Stimulated activated naive CD8-positive, alpha-beta T cell treated with anti-CD3 and anti-CD28 coated beads, Interleukin-15, Interleukin-2, amounts not matched to agents 100 ng/mL and 50 ng/mL, for 24 hours (primary cell): ENCODE measurements at regions not wholly inside any gene's neighbourhood (a gene's known extent, or its start where the extent isn't known, plus 50 kb on each side); places are given as distances from the start of the nearest gene placed in this dataset.

ENCODE experiments used
- H3K27ac Mint-ChIP-seq: one replicate; pipeline ENCODE4 v1.8.0; 2021; ENCODE audit warnings: mild to moderate bottlenecking, mixed read lengths
- H3K27me3 Mint-ChIP-seq: one replicate; pipeline ENCODE4 v1.8.0; 2021; ENCODE audit warnings: mixed read lengths
- H3K36me3 Mint-ChIP-seq: one replicate; pipeline ENCODE4 v1.8.0; 2021; ENCODE audit warnings: low read depth, mixed read lengths
- H3K4me1 Mint-ChIP-seq: one replicate; pipeline ENCODE4 v1.8.0; 2021; ENCODE audit warnings: low read depth, mixed read lengths
- H3K4me3 Mint-ChIP-seq: one replicate; pipeline ENCODE4 v1.8.0; 2021; ENCODE audit warnings: mild to moderate bottlenecking, mixed read lengths
- H3K9me3 Mint-ChIP-seq: one replicate; pipeline ENCODE4 v1.8.0; 2021; ENCODE audit warnings: mixed read lengths

- Mint-ChIP-seq H3K4me1 (no peaks in the 10 kb centered on the region), H3K27me3 (no peaks in the 10 kb centered on the region), H3K9me3 (peaks cover 7% of the 10 kb centered on the region), H3K4me3 (no peak overlapping the region), H3K36me3 (no peaks in the 10 kb centered on the region), H3K27ac (no peak overlapping the region)
Measured at GRCh38 chr4:180790471-180790870, 1452.7 kb upstream of the TENM3 start.

- H3K27ac Mint-ChIP-seq = no peak overlapping the region
- H3K4me1 Mint-ChIP-seq = no peaks in the 10 kb centered on the region
- no peaks in the 10 kb centered on the region for H3K36me3 Mint-ChIP-seq
- peaks cover 7% of the 10 kb centered on the region for H3K9me3 Mint-ChIP-seq
- H3K4me3 Mint-ChIP-seq = no peak overlapping the region
- H3K27me3 Mint-ChIP-seq = no peaks in the 10 kb centered on the region
Measured at GRCh38 chr4:180792541-180792940, 1450.7 kb upstream of the TENM3 start.

GRCh38 chr4:180794333-180794732 lies 1448.9 kb upstream of the TENM3 start:
- H3K4me1 Mint-ChIP-seq = no peaks in the 10 kb centered on the region
- H3K9me3 Mint-ChIP-seq = no peaks in the 10 kb centered on the region
- H3K27ac Mint-ChIP-seq = no peak overlapping the region
- H3K27me3 Mint-ChIP-seq = no peaks in the 10 kb centered on the region
- no peak overlapping the region for H3K4me3 Mint-ChIP-seq
- H3K36me3 Mint-ChIP-seq = no peaks in the 10 kb centered on the region

GRCh38 chr4:180798036-180798577 lies 1445.1 kb upstream of the TENM3 start:
- H3K4me3 Mint-ChIP-seq = no peak overlapping the region
- H3K9me3 Mint-ChIP-seq = no peaks in the 10 kb centered on the region
- no peaks in the 10 kb centered on the region for H3K4me1 Mint-ChIP-seq
- H3K36me3 Mint-ChIP-seq = no peaks in the 10 kb centered on the region
- H3K27me3 Mint-ChIP-seq = no peaks in the 10 kb centered on the region
- no peak overlapping the region for H3K27ac Mint-ChIP-seq

GRCh38 chr4:180799798-180800197 lies 1443.4 kb upstream of the TENM3 start:
- no peaks in the 10 kb centered on the region for H3K36me3 Mint-ChIP-seq
- H3K27me3 Mint-ChIP-seq = no peaks in the 10 kb centered on the region
- H3K4me1 Mint-ChIP-seq = no peaks in the 10 kb centered on the region
- H3K9me3 Mint-ChIP-seq = no peaks in the 10 kb centered on the region
- H3K27ac Mint-ChIP-seq = no peak overlapping the region
- no peak overlapping the region for H3K4me3 Mint-ChIP-seq

- Mint-ChIP-seq H3K36me3 (no peaks in the 10 kb centered on the region), H3K9me3 (no peaks in the 10 kb centered on the region), H3K27me3 (no peaks in the 10 kb centered on the region), H3K4me3 (no peak overlapping the region), H3K4me1 (no peaks in the 10 kb centered on the region), H3K27ac (no peak overlapping the region)
Measured at GRCh38 chr4:180805101-180805500, 1438.1 kb upstream of the TENM3 start.

- Mint-ChIP-seq H3K27me3 (no peaks in the 10 kb centered on the region), H3K4me1 (no peaks in the 10 kb centered on the region), H3K36me3 (no peaks in the 10 kb centered on the region), H3K27ac (no peak overlapping the region), H3K4me3 (no peak overlapping the region), H3K9me3 (no peaks in the 10 kb centered on the region)
Measured at GRCh38 chr4:180808862-180809261, 1434.3 kb upstream of the TENM3 start.

- Mint-ChIP-seq H3K36me3 (no peaks in the 10 kb centered on the region), H3K4me3 (no peak overlapping the region), H3K9me3 (no peaks in the 10 kb centered on the region), H3K4me1 (no peaks in the 10 kb centered on the region), H3K27me3 (no peaks in the 10 kb centered on the region), H3K27ac (no peak overlapping the region)
Measured at GRCh38 chr4:180809439-180809838, 1433.8 kb upstream of the TENM3 start.

- no peaks in the 10 kb centered on the region for H3K36me3 Mint-ChIP-seq
- H3K4me1 Mint-ChIP-seq = no peaks in the 10 kb centered on the region
- H3K4me3 Mint-ChIP-seq = no peak overlapping the region
- H3K27ac Mint-ChIP-seq = no peak overlapping the region
- no peaks in the 10 kb centered on the region for H3K27me3 Mint-ChIP-seq
- no peaks in the 10 kb centered on the region for H3K9me3 Mint-ChIP-seq
Measured at GRCh38 chr4:180810581-180810980, 1432.6 kb upstream of the TENM3 start.

GRCh38 chr4:180811556-180811955 lies 1431.6 kb upstream of the TENM3 start:
- no peaks in the 10 kb centered on the region for H3K9me3 Mint-ChIP-seq
- H3K27me3 Mint-ChIP-seq = no peaks in the 10 kb centered on the region
- no peak overlapping the region for H3K4me3 Mint-ChIP-seq
- no peak overlapping the region for H3K27ac Mint-ChIP-seq
- no peaks in the 10 kb centered on the region for H3K4me1 Mint-ChIP-seq
- H3K36me3 Mint-ChIP-seq = no peaks in the 10 kb centered on the region

- H3K9me3 Mint-ChIP-seq = no peaks in the 10 kb centered on the region
- no peaks in the 10 kb centered on the region for H3K4me1 Mint-ChIP-seq
- H3K27ac Mint-ChIP-seq = no peak overlapping the region
- H3K27me3 Mint-ChIP-seq = no peaks in the 10 kb centered on the region
- H3K36me3 Mint-ChIP-seq = no peaks in the 10 kb centered on the region
- H3K4me3 Mint-ChIP-seq = no peak overlapping the region
Measured at GRCh38 chr4:180812783-180813182, 1430.4 kb upstream of the TENM3 start.

GRCh38 chr4:180814875-180815417 lies 1428.3 kb upstream of the TENM3 start:
- H3K36me3 Mint-ChIP-seq = no peaks in the 10 kb centered on the region
- no peaks in the 10 kb centered on the region for H3K4me1 Mint-ChIP-seq
- no peaks in the 10 kb centered on the region for H3K27me3 Mint-ChIP-seq
- no peaks in the 10 kb centered on the region for H3K9me3 Mint-ChIP-seq
- H3K4me3 Mint-ChIP-seq = no peak overlapping the region
- H3K27ac Mint-ChIP-seq = no peak overlapping the region

GRCh38 chr4:180817529-180817928 lies 1425.7 kb upstream of the TENM3 start:
- Mint-ChIP-seq H3K4me1 (no peaks in the 10 kb centered on the region), H3K9me3 (no peaks in the 10 kb centered on the region), H3K27ac (no peak overlapping the region), H3K36me3 (no peaks in the 10 kb centered on the region), H3K4me3 (no peak overlapping the region), H3K27me3 (no peaks in the 10 kb centered on the region)

GRCh38 chr4:180823108-180823507 lies 1420.1 kb upstream of the TENM3 start:
- Mint-ChIP-seq H3K27me3 (no peaks in the 10 kb centered on the region), H3K27ac (no peak overlapping the region), H3K4me1 (no peaks in the 10 kb centered on the region), H3K4me3 (no peak overlapping the region), H3K9me3 (no peaks in the 10 kb centered on the region), H3K36me3 (no peaks in the 10 kb centered on the region)

GRCh38 chr4:180827232-180828009 lies 1415.8 kb upstream of the TENM3 start:
- Mint-ChIP-seq H3K4me3 (no peak overlapping the region), H3K9me3 (no peaks in the 10 kb centered on the region), H3K4me1 (no peaks in the 10 kb centered on the region), H3K36me3 (no peaks in the 10 kb centered on the region), H3K27ac (no peak overlapping the region), H3K27me3 (no peaks in the 10 kb centered on the region)
